ENCODE measurements at regions not wholly inside any gene's neighbourhood (a gene's known extent, or its start where the extent isn't known, plus 50 kb on each side); places are given as distances from the start of the nearest gene placed in this dataset.

DNA sequence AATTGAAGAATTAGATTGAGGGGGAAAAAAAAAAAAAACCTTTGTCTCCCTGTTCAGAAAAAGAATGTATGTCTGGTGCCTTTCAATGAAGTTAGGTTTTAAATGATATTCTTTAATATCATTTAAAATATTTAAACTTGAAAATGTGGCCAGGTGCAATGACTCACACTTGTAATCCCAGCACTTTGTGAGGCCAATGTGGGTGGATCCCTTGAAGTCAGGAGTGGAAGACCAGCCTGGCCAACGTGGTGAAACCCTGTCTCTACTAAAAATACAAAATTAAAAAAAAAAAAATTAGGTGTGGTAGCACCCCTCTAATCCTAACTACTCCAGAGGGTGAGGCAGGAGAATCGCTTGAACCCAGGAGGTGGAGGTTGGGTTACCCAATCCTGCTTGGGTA lies 111.1 kb upstream of the RASA1 start:
- Histone ChIP-seq H3K79me2 (ENCODE audit: insufficient read depth, low read length) (no peaks in the 10 kb centered on the region), H3F3A (ENCODE audit: insufficient read depth, low read length) (no peaks in the 10 kb centered on the region), H3K36me3 (ENCODE audit: insufficient read depth, low read length) (no peaks in the 10 kb centered on the region), H2AFZ (ENCODE audit: low read length) (no peak overlapping the region), H3K9ac (ENCODE audit: low read length) (no peak overlapping the region), H3K4me2 (ENCODE audit: low read length) (no peak overlapping the region), H3K9me3 (ENCODE audit: low read length) (no peaks in the 10 kb centered on the region), H3K9me2 (ENCODE audit: low read depth, low read length) (no peaks in the 10 kb centered on the region), H3K4me3 (ENCODE audit: low read depth, low read length, poor library complexity, severe bottlenecking) (no peak overlapping the region), H3K27ac (ENCODE audit: low read depth, low read length, poor library complexity, severe bottlenecking) (no peak overlapping the region), H3K4me1 (ENCODE audit: insufficient read depth, low read length, severe bottlenecking) (no peaks in the 10 kb centered on the region), H4K20me1 (ENCODE audit: insufficient read depth, low read length) (no peaks in the 10 kb centered on the region), H3K27me3 (ENCODE audit: insufficient read depth, low read length) (no peaks in the 10 kb centered on the region)
- no peak for TF ChIP-seq EZH2 (IDR thresholded peaks at IDR 0.05; ENCODE audit: borderline replicate concordance, low read length)
- no peak for TF ChIP-seq CTCF (IDR thresholded peaks at IDR 0.05; ENCODE audit: low read length)

DNA sequence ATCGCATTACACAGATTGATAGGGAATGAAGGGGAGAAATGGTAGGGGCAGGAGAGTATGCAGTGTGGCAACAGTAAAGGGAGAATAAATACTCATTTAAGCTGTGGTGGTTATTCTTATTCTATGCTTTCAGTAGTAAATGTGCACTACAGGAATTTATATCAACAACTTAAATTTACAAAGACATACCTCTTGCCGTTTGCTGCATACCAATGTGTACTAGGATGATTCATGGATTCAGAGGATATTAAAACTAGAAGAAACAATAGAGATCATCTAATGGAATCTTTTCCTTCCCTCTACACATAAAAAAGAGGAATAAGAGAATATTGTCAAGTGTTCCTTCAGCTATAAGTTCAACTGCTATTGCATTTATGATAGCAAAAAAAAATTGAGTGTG lies 103.3 kb upstream of the RASA1 start:
- no peak overlapping the region for H3K4me3 ChIP-seq (ENCODE audit: low read depth, low read length, poor library complexity, severe bottlenecking)
- H2AFZ ChIP-seq (ENCODE audit: low read length): no peak overlapping the region
- no peaks in the 10 kb centered on the region; the same call in 1 of the 2 replicates for H3F3A ChIP-seq (ENCODE audit: insufficient read depth, low read length)
- H3K9me2 ChIP-seq (ENCODE audit: low read depth, low read length): no peaks in the 10 kb centered on the region
- H3K4me1 ChIP-seq (ENCODE audit: insufficient read depth, low read length, severe bottlenecking): no peaks in the 10 kb centered on the region
- H3K27ac ChIP-seq (ENCODE audit: low read depth, low read length, poor library complexity, severe bottlenecking): no peak overlapping the region
- no peak overlapping the region for H3K4me2 ChIP-seq (ENCODE audit: low read length)
- TF ChIP-seq CTCF (IDR thresholded peaks at IDR 0.05; ENCODE audit: low read length): no peak
- TF ChIP-seq EZH2 (IDR thresholded peaks at IDR 0.05; ENCODE audit: borderline replicate concordance, low read length): no peak
- no peaks in the 10 kb centered on the region for H3K36me3 ChIP-seq (ENCODE audit: insufficient read depth, low read length)
- H3K9me3 ChIP-seq (ENCODE audit: low read length): no peaks in the 10 kb centered on the region
- no peak overlapping the region for H3K9ac ChIP-seq (ENCODE audit: low read length)
- no peaks in the 10 kb centered on the region for H4K20me1 ChIP-seq (ENCODE audit: insufficient read depth, low read length)
- no peaks in the 10 kb centered on the region for H3K27me3 ChIP-seq (ENCODE audit: insufficient read depth, low read length)
- no peaks in the 10 kb centered on the region for H3K79me2 ChIP-seq (ENCODE audit: insufficient read depth, low read length)

DNA sequence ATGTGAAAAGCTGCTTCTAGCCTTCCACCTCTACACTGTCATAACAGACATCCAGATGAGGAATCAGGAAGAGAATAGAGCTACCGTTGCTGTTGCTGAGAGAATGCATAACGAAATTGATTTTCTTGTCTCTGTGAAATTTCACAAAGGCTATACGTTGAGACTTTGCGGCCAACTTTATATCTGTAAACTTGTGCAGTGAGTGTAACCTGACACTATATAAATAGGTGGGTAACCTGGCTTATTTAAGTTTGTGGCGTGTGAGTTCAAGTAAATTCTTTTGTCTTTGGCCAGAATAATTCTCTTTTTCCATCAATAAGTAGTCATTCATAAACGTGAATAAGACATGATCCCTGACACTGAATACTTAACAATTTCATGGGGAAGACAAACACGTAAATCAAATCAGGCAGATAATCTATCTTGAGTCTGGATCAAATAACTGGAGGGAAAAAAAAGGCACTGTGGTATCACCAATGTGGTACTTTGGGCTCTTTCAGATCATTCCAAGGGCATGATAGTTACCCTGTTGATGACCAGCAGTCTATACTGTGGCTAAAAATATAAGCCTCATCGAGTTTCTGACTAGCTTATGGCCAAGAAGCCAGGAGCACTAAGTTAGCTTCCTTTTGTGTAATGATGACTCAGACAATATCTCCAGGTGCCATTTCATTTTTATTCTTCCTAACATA lies 98.2 kb upstream of the RASA1 start:
- Histone ChIP-seq H4K20me1 (ENCODE audit: insufficient read depth, low read length) (no peaks in the 10 kb centered on the region), H3K4me3 (ENCODE audit: low read depth, low read length, poor library complexity, severe bottlenecking) (no peak overlapping the region), H3K36me3 (ENCODE audit: insufficient read depth, low read length) (no peaks in the 10 kb centered on the region), H2AFZ (ENCODE audit: low read length) (no peak overlapping the region), H3K4me2 (ENCODE audit: low read length) (no peak overlapping the region), H3K9ac (ENCODE audit: low read length) (no peak overlapping the region), H3F3A (ENCODE audit: insufficient read depth, low read length) (no peaks in the 10 kb centered on the region; the same call in 1 of the 2 replicates), H3K4me1 (ENCODE audit: insufficient read depth, low read length, severe bottlenecking) (no peaks in the 10 kb centered on the region), H3K27me3 (ENCODE audit: insufficient read depth, low read length) (no peaks in the 10 kb centered on the region), H3K9me3 (ENCODE audit: low read length) (no peaks in the 10 kb centered on the region), H3K27ac (ENCODE audit: low read depth, low read length, poor library complexity, severe bottlenecking) (no peak overlapping the region), H3K79me2 (ENCODE audit: insufficient read depth, low read length) (no peaks in the 10 kb centered on the region), H3K9me2 (ENCODE audit: low read depth, low read length) (no peaks in the 10 kb centered on the region)
- TF ChIP-seq EZH2 (IDR thresholded peaks at IDR 0.05; ENCODE audit: borderline replicate concordance, low read length): no peak
- TF ChIP-seq CTCF (IDR thresholded peaks at IDR 0.05; ENCODE audit: low read length): no peak
